ENCODE measurements at regions not wholly inside any gene's neighbourhood (a gene's known extent, or its start where the extent isn't known, plus 50 kb on each side); places are given as distances from the start of the nearest gene placed in this dataset.

- H3K27me3 ChIP-seq: no peaks in the 10 kb centered on the region; the same call in 1 of the 2 replicates
- H3K9me3 ChIP-seq: no peaks in the 10 kb centered on the region
- H3K4me3 ChIP-seq (ENCODE audit: low read depth, low read length): no peak overlapping the region
- H3K36me3 ChIP-seq: no peaks in the 10 kb centered on the region
- TF ChIP-seq, protein P1, sequence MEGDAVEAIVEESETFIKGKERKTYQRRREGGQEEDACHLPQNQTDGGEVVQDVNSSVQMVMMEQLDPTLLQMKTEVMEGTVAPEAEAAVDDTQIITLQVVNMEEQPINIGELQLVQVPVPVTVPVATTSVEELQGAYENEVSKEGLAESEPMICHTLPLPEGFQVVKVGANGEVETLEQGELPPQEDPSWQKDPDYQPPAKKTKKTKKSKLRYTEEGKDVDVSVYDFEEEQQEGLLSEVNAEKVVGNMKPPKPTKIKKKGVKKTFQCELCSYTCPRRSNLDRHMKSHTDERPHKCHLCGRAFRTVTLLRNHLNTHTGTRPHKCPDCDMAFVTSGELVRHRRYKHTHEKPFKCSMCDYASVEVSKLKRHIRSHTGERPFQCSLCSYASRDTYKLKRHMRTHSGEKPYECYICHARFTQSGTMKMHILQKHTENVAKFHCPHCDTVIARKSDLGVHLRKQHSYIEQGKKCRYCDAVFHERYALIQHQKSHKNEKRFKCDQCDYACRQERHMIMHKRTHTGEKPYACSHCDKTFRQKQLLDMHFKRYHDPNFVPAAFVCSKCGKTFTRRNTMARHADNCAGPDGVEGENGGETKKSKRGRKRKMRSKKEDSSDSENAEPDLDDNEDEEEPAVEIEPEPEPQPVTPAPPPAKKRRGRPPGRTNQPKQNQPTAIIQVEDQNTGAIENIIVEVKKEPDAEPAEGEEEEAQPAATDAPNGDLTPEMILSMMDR (IDR thresholded peaks at IDR 0.05; ENCODE audit: low read depth, low read length): no peak
- DNase-seq: no peak
- H3K4me1 ChIP-seq: no peaks in the 10 kb centered on the region
Measured at GRCh38 chr6:144351379-144352127, 66.4 kb downstream of the UTRN start.

DNA sequence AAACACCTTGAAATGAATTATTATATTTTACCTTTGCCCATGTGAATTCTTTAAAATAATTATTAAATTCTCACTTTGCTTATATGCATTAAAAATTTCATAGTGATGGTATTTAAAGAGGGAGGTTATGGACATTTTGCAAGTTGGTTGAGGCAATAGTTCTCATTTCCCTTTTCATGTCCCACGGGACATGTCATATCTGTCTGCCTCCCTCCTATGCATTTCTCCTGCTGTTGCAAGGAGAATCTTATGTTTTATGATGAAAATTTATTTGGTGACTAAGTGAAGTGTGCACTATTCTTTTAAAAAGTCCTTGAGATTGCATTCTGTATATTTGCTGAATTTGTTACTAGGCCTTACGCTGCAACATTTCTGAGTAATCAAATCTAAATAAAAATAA, 67.2 kb downstream of the UTRN start:
- H3K27me3 ChIP-seq: no peaks in the 10 kb centered on the region; the same call in 1 of the 2 replicates
- no peaks in the 10 kb centered on the region for H3K9me3 ChIP-seq
- no peak overlapping the region for H3K4me3 ChIP-seq (ENCODE audit: low read depth, low read length)
- TF ChIP-seq, protein P1 (IDR thresholded peaks at IDR 0.05; ENCODE audit: low read depth, low read length): no peak
- H3K36me3 ChIP-seq: no peaks in the 10 kb centered on the region
- no peaks in the 10 kb centered on the region for H3K4me1 ChIP-seq
- no peak for DNase-seq

- no peaks in the 10 kb centered on the region; the same call in 1 of the 2 replicates for H3K27me3 ChIP-seq
- DNase-seq: no peak
- TF ChIP-seq, protein P1 (IDR thresholded peaks at IDR 0.05; ENCODE audit: low read depth, low read length): no peak
- H3K4me3 ChIP-seq (ENCODE audit: low read depth, low read length): no peak overlapping the region
- H3K36me3 ChIP-seq: no peaks in the 10 kb centered on the region
- H3K9me3 ChIP-seq: no peaks in the 10 kb centered on the region
- H3K4me1 ChIP-seq: no peaks in the 10 kb centered on the region
Measured at GRCh38 chr6:144353871-144354314, 68.8 kb downstream of the UTRN start.

DNA sequence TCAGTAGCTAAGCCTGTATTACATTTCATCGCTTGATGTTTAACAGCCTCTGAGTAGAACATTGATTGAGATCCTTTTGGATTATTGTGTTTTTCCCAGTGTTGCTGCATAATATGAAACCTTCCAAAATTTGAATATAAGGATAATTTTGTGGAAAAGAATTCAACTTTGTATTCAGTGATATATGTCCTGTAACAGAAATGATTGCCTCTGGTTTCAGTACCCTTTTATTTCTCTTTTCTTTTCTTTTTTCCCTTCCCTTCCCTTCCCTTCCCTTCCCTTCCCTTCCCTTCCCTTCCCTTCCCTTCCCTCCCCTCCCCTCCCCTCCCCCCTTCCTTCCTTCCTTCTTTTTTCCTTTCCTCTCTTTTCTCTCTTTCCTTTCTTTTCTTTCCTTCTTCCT, 74.6 kb downstream of the UTRN start:
- H3K4me1 ChIP-seq: no peaks in the 10 kb centered on the region
- 0 out of 2 replicates have a peak, but pooled peaks cover 4% of the 10 kb centered on the region for H3K27me3 ChIP-seq
- no peaks in the 10 kb centered on the region for H3K9me3 ChIP-seq
- TF ChIP-seq, protein P1 (IDR thresholded peaks at IDR 0.05; ENCODE audit: low read depth, low read length): no peak
- no peak for DNase-seq
- no peaks in the 10 kb centered on the region for H3K36me3 ChIP-seq
- no peak overlapping the region for H3K4me3 ChIP-seq (ENCODE audit: low read depth, low read length)

GRCh38 chr6:144360401-144360800, 75.3 kb downstream of the UTRN start:
- Histone ChIP-seq H3K36me3 (no peaks in the 10 kb centered on the region), H3K4me1 (no peaks in the 10 kb centered on the region), H3K27me3 (0 out of 2 replicates have a peak, but pooled peaks cover 4% of the 10 kb centered on the region), H3K4me3 (ENCODE audit: low read depth, low read length) (no peak overlapping the region), H3K9me3 (no peaks in the 10 kb centered on the region)
- TF ChIP-seq, protein P1 (IDR thresholded peaks at IDR 0.05; ENCODE audit: low read depth, low read length): no peak
- DNase-seq: no peak

- no peak for DNase-seq
- Histone ChIP-seq H3K9me3 (no peaks in the 10 kb centered on the region), H3K27me3 (0 out of 2 replicates have a peak, but pooled peaks cover 4% of the 10 kb centered on the region), H3K36me3 (no peaks in the 10 kb centered on the region), H3K4me1 (no peaks in the 10 kb centered on the region), H3K4me3 (ENCODE audit: low read depth, low read length) (no peak overlapping the region)
- TF ChIP-seq, protein P1 (IDR thresholded peaks at IDR 0.05; ENCODE audit: low read depth, low read length): no peak
Measured at GRCh38 chr6:144361016-144361415, 75.9 kb downstream of the UTRN start.
